B cell (primary cell): ENCODE measurements at regions not wholly inside any gene's neighbourhood (a gene's known extent, or its start where the extent isn't known, plus 50 kb on each side); places are given as distances from the start of the nearest gene placed in this dataset.

Experiments
- ATAC-seq: fragments of 200-7000 bp; cut with Tn5 transposase; one replicate; pipeline ENCODE4 v1.10.0; 2021; ENCODE audit warnings: low read depth, mild to moderate bottlenecking, moderate number of reproducible peaks, moderate library complexity
- CTCF ChIA-PET: fragments of 350-600 bp; sonication (Branson Sonifier 250); formaldehyde crosslinking; loops from one replicate; lab custom pipeline; 2021; ENCODE audit warnings: antibody characterized with exemption, inconsistent platforms; lab: Charles Lee
- POLR2A ChIA-PET: fragments of 350-600 bp; sonication (Branson Sonifier 250); formaldehyde crosslinking; loops from one replicate; lab custom pipeline; 2021; ENCODE audit warnings: antibody characterized with exemption; lab: Charles Lee
- DNase-seq: peaks from one replicate; pipeline ENCODE4 v3.0.0; 2013
- H2AFZ ChIP-seq: 2 replicates; pipeline ENCODE4 v1.6.1; 2012; ENCODE audit warnings: mild to moderate bottlenecking, low read depth, low read length; ENCODE audit not compliant: insufficient read depth, poor library complexity, severe bottlenecking
- H3K27ac ChIP-seq, 2 donors: 1 replicate in 1 of 2; 2 replicates in 1 of 2; pipeline ENCODE4 v1.5.1; 2012 to 2013; ENCODE audit warnings: low read length in 2 of 2, mild to moderate bottlenecking in 2 of 2, moderate library complexity in 1 of 2
- H3K27me3 ChIP-seq, 4 experiments: fragments of 200-600 bp in 1 of 4; sonication (generic) in 1 of 4; replicated peaks in 1 of 4; 1 replicate in 2 of 4; 2 replicates in 2 of 4; pipeline versions ENCODE4 v1.6.1 to v1.7.0; 2013 to 2016; ENCODE audit warnings: low read length in 3 of 4, mild to moderate bottlenecking in 2 of 4, mixed read lengths in 1 of 4, moderate library complexity in 1 of 4; ENCODE audit not compliant: insufficient read depth in 4 of 4, control insufficient read depth in 3 of 4; ENCODE audit errors: control extremely low read depth in 1 of 4
- H3K36me3 ChIP-seq, 2 experiments: replicated peaks in 1 of 2; 1 replicate in 1 of 2; 2 replicates in 1 of 2; pipeline versions ENCODE4 v1.6.1 to v1.7.1; 2013; ENCODE audit warnings: low read length in 1 of 2; ENCODE audit not compliant: insufficient read depth in 2 of 2, control insufficient read depth in 1 of 2; ENCODE audit errors: control extremely low read depth in 1 of 2, extremely low read depth in 1 of 2
- H3K4me1 ChIP-seq, 2 donors: fragments of 200-600 bp in 1 of 2; sonication (generic) in 1 of 2; 1 replicate in 1 of 2; 2 replicates in 1 of 2; pipeline versions ENCODE4 v1.5.1 to v1.6.1; 2013 to 2017; ENCODE audit warnings: low read length in 2 of 2; ENCODE audit not compliant: control insufficient read depth in 2 of 2, insufficient read depth in 2 of 2
- H3K4me2 ChIP-seq: replicated peaks from 2 replicates; pipeline ENCODE3; 2012; ENCODE audit warnings: mild to moderate bottlenecking, low read depth, low read length; ENCODE audit not compliant: poor library complexity, severe bottlenecking
- H3K4me3 ChIP-seq, 5 experiments: fragments of 200-600 bp in 1 of 5; sonication (generic) in 1 of 5; 1 replicate in 3 of 5; 2 replicates in 2 of 5; pipeline versions ENCODE4 v1.5.1 to v1.7.0; 2011 to 2016; ENCODE audit warnings: low read length in 4 of 5, mild to moderate bottlenecking in 4 of 5, low read depth in 2 of 5, control low read depth in 1 of 5, moderate library complexity in 1 of 5; ENCODE audit not compliant: insufficient read depth in 1 of 5; ENCODE audit errors: control extremely low read depth in 1 of 5, extremely low read depth in 1 of 5
- H3K79me2 ChIP-seq: fragments of 200-600 bp; sonication (generic); one replicate; pipeline ENCODE4 v1.6.0; 2016; ENCODE audit warnings: low read length; ENCODE audit not compliant: control insufficient read depth, insufficient read depth
- H3K9ac ChIP-seq: fragments of 200-600 bp; sonication (generic); 2 replicates; pipeline ENCODE4 v1.6.1; 2017; ENCODE audit warnings: mild to moderate bottlenecking, low read length, moderate library complexity
- H3K9me3 ChIP-seq, 3 donors: one replicate each; pipeline versions ENCODE4 v1.6.1 to v1.7.1; 2013; ENCODE audit warnings: low read length in 2 of 3; ENCODE audit not compliant: control insufficient read depth in 2 of 3, insufficient read depth in 1 of 3; ENCODE audit errors: control extremely low read depth in 1 of 3
- H4K20me1 ChIP-seq: 2 replicates; pipeline ENCODE4 v1.6.0; 2012; ENCODE audit warnings: mild to moderate bottlenecking, low read length; ENCODE audit not compliant: insufficient read depth, control insufficient read depth, poor library complexity, severe bottlenecking
- H3K27ac Mint-ChIP-seq: one replicate; pipeline ENCODE4 v1.8.0; 2021; ENCODE audit warnings: mixed read lengths
- H3K27me3 Mint-ChIP-seq: one replicate; pipeline ENCODE4 v1.8.0; 2021; ENCODE audit warnings: mixed read lengths
- H3K4me1 Mint-ChIP-seq: one replicate; pipeline ENCODE4 v1.8.0; 2021; ENCODE audit warnings: mixed read lengths
- H3K4me3 Mint-ChIP-seq: one replicate; pipeline ENCODE4 v1.8.0; 2021; ENCODE audit warnings: mixed read lengths
- H3K9me3 Mint-ChIP-seq: one replicate; pipeline ENCODE4 v1.8.0; 2022; ENCODE audit warnings: mixed read lengths; ENCODE audit not compliant: insufficient read depth
- EZH2 ChIP-seq: IDR thresholded peaks from 2 replicates; pipeline ENCODE4 v1.6.1; 2012; ENCODE audit warnings: borderline replicate concordance, low read depth, mild to moderate bottlenecking, moderate library complexity, low read length; ENCODE audit not compliant: insufficient read depth, poor library complexity, severe bottlenecking
- WGBS: methylation state at CpG from one replicate; pipeline ENCODE4 v1.1.5; 2013; ENCODE audit warnings: missing lambda C conversion rate; ENCODE audit not compliant: insufficient coverage; 5-methylcytosine and 5-hydroxymethylcytosine counted together
- intact Hi-C: fragments of 100-400 bp; cut with micrococcal nuclease; formaldehyde crosslinking; loops from one replicate; pipeline ENCODE4 v1.10.0; 2022
- TF ChIP-seq, protein P1 (sequence below): fragments of 200-600 bp; IDR thresholded peaks from one replicate; pipeline ENCODE4 v1.8.0; 2022; ENCODE audit warnings: antibody characterized with exemption, mild to moderate bottlenecking

DNA sequence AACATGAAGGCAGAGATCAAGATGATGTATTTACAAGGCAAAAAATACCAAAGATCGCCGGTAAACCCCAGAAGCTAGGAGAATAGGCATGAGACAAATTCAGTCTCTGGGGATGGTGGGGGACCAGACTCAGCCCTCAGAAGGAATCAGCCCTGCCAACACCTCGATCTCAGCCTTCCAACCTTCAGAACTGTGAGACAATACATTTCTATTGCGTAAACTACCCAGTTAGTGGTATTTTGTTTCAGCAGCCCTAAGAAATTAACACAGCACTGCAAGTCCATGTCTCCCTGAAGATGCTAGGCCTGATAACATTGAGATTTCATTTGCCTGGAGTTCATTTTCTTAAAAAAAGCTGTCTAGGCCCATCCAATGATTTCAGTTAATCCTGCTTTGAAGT lies 622.5 kb downstream of the PTPRC start:
- no peak overlapping the region for H3K27ac Mint-ChIP-seq
- ATAC-seq, result no peak
- Histone ChIP-seq H3K4me2 (no peak overlapping the region), H3K79me2 (no peaks in the 10 kb centered on the region), H4K20me1 (no peaks in the 10 kb centered on the region), H3K9me3 (no peaks in the 10 kb centered on the region), H3K4me3 (no peak overlapping the region), H3K9ac (no peak overlapping the region), H3K27me3 (no peaks in the 10 kb centered on the region), H3K27ac (no peak overlapping the region), H3K4me1 (no peaks in the 10 kb centered on the region), H2AFZ (no peak overlapping the region), H3K36me3 (no peaks in the 10 kb centered on the region)
- TF ChIP-seq, protein P1, sequence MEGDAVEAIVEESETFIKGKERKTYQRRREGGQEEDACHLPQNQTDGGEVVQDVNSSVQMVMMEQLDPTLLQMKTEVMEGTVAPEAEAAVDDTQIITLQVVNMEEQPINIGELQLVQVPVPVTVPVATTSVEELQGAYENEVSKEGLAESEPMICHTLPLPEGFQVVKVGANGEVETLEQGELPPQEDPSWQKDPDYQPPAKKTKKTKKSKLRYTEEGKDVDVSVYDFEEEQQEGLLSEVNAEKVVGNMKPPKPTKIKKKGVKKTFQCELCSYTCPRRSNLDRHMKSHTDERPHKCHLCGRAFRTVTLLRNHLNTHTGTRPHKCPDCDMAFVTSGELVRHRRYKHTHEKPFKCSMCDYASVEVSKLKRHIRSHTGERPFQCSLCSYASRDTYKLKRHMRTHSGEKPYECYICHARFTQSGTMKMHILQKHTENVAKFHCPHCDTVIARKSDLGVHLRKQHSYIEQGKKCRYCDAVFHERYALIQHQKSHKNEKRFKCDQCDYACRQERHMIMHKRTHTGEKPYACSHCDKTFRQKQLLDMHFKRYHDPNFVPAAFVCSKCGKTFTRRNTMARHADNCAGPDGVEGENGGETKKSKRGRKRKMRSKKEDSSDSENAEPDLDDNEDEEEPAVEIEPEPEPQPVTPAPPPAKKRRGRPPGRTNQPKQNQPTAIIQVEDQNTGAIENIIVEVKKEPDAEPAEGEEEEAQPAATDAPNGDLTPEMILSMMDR, result no peak
- no peak for TF ChIP-seq EZH2
- DNase-seq, result no peak
- POLR2A ChIA-PET, result no interaction called here
- WGBS, result 96% methylated on average over 4 of the region's 4 CpGs
- CTCF ChIA-PET, result no interaction called here
- H3K4me1 Mint-ChIP-seq, result no peaks in the 10 kb centered on the region
- H3K9me3 Mint-ChIP-seq, result no peaks in the 10 kb centered on the region
- H3K4me3 Mint-ChIP-seq, result no peak overlapping the region
- intact Hi-C loops, result no loop called here
- no peaks in the 10 kb centered on the region for H3K27me3 Mint-ChIP-seq

DNA sequence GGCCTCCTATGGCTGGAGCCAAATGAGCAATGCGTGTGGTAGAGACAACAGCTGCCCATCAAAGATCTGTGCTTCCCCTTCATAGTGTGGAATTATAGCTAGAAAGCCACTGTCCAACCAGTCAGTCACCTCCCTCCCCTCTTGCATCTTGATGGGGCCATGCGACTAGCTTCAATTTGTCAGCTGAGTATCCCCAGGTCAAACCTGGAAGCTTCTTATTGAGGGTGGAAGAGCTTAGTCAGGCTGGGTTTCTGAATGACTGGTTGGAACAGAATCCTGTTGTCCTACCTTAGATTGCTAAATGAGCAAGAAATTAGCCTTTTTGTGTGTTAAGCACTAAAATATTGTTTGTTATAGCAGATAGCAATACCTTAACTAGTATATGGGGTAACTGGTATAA lies 625.4 kb downstream of the PTPRC start:
- ATAC-seq, result no peak

More for the DNA sequence above, 625.4 kb downstream of the PTPRC start:
- H3K27ac ChIP-seq, result no peak overlapping the region
- no peak overlapping the region for H3K4me2 ChIP-seq
- H3K79me2 ChIP-seq, result no peaks in the 10 kb centered on the region
- no peaks in the 10 kb centered on the region for H3K27me3 ChIP-seq
- Mint-ChIP-seq H3K4me3 (no peak overlapping the region), H3K4me1 (no peaks in the 10 kb centered on the region), H3K27ac (no peak overlapping the region), H3K9me3 (no peaks in the 10 kb centered on the region), H3K27me3 (no peaks in the 10 kb centered on the region)
- no CpG with 5 or more reads among the region's 2 CpGs for WGBS
- ChIA-PET POLR2A (no interaction called here), CTCF (no interaction called here)
- H3K36me3 ChIP-seq, result no peaks in the 10 kb centered on the region
- H3K4me3 ChIP-seq, result no peak overlapping the region
- no peaks in the 10 kb centered on the region for H4K20me1 ChIP-seq
- H3K9me3 ChIP-seq, result no peaks in the 10 kb centered on the region
- no peak overlapping the region for H3K9ac ChIP-seq
- intact Hi-C loops, result no loop called here
- H2AFZ ChIP-seq, result no peak overlapping the region
- DNase-seq, result no peak
- TF ChIP-seq, protein P1, result no peak
- TF ChIP-seq EZH2, result no peak
- H3K4me1 ChIP-seq, result no peaks in the 10 kb centered on the region
